ENCODE measurements at regions not wholly inside any gene's neighbourhood (a gene's known extent, or its start where the extent isn't known, plus 50 kb on each side); places are given as distances from the start of the nearest gene placed in this dataset.

GRCh38 chr2:181252262-181253148 lies 204.7 kb upstream of the ITGA4 start:
- TF ChIP-seq CTCF (IDR thresholded peaks at IDR 0.05) (no peak), POLR2AphosphoS5 (IDR thresholded peaks at IDR 0.05) (no peak), POLR2A (IDR thresholded peaks at IDR 0.05) (no peak)
